B cell (primary cell): ENCODE measurements at regions not wholly inside any gene's neighbourhood (a gene's known extent, or its start where the extent isn't known, plus 50 kb on each side); places are given as distances from the start of the nearest gene placed in this dataset.

ENCODE experiments used
- ATAC-seq: fragments of 200-7000 bp; cut with Tn5 transposase; one replicate; pipeline ENCODE4 v1.10.0; 2021; ENCODE audit warnings: low read depth, mild to moderate bottlenecking, moderate number of reproducible peaks, moderate library complexity
- CTCF ChIA-PET: fragments of 350-600 bp; sonication (Branson Sonifier 250); formaldehyde crosslinking; loops from one replicate; lab custom pipeline; 2021; ENCODE audit warnings: antibody characterized with exemption, inconsistent platforms; lab: Charles Lee
- POLR2A ChIA-PET: fragments of 350-600 bp; sonication (Branson Sonifier 250); formaldehyde crosslinking; loops from one replicate; lab custom pipeline; 2021; ENCODE audit warnings: antibody characterized with exemption; lab: Charles Lee
- DNase-seq: peaks from one replicate; pipeline ENCODE4 v3.0.0; 2013
- H2AFZ ChIP-seq: 2 replicates; pipeline ENCODE4 v1.6.1; 2012; ENCODE audit warnings: mild to moderate bottlenecking, low read depth, low read length; ENCODE audit not compliant: insufficient read depth, poor library complexity, severe bottlenecking
- H3K27ac ChIP-seq, 2 donors: 1 replicate in 1 of 2; 2 replicates in 1 of 2; pipeline ENCODE4 v1.5.1; 2012 to 2013; ENCODE audit warnings: low read length in 2 of 2, mild to moderate bottlenecking in 2 of 2, moderate library complexity in 1 of 2
- H3K27me3 ChIP-seq, 4 experiments: fragments of 200-600 bp in 1 of 4; sonication (generic) in 1 of 4; replicated peaks in 1 of 4; 1 replicate in 2 of 4; 2 replicates in 2 of 4; pipeline versions ENCODE4 v1.6.1 to v1.7.0; 2013 to 2016; ENCODE audit warnings: low read length in 3 of 4, mild to moderate bottlenecking in 2 of 4, mixed read lengths in 1 of 4, moderate library complexity in 1 of 4; ENCODE audit not compliant: insufficient read depth in 4 of 4, control insufficient read depth in 3 of 4; ENCODE audit errors: control extremely low read depth in 1 of 4
- H3K36me3 ChIP-seq, 2 experiments: replicated peaks in 1 of 2; 1 replicate in 1 of 2; 2 replicates in 1 of 2; pipeline versions ENCODE4 v1.6.1 to v1.7.1; 2013; ENCODE audit warnings: low read length in 1 of 2; ENCODE audit not compliant: insufficient read depth in 2 of 2, control insufficient read depth in 1 of 2; ENCODE audit errors: control extremely low read depth in 1 of 2, extremely low read depth in 1 of 2
- H3K4me1 ChIP-seq, 2 donors: fragments of 200-600 bp in 1 of 2; sonication (generic) in 1 of 2; 1 replicate in 1 of 2; 2 replicates in 1 of 2; pipeline versions ENCODE4 v1.5.1 to v1.6.1; 2013 to 2017; ENCODE audit warnings: low read length in 2 of 2; ENCODE audit not compliant: control insufficient read depth in 2 of 2, insufficient read depth in 2 of 2
- H3K4me2 ChIP-seq: replicated peaks from 2 replicates; pipeline ENCODE3; 2012; ENCODE audit warnings: mild to moderate bottlenecking, low read depth, low read length; ENCODE audit not compliant: poor library complexity, severe bottlenecking
- H3K4me3 ChIP-seq, 5 experiments: fragments of 200-600 bp in 1 of 5; sonication (generic) in 1 of 5; 1 replicate in 3 of 5; 2 replicates in 2 of 5; pipeline versions ENCODE4 v1.5.1 to v1.7.0; 2011 to 2016; ENCODE audit warnings: low read length in 4 of 5, mild to moderate bottlenecking in 4 of 5, low read depth in 2 of 5, control low read depth in 1 of 5, moderate library complexity in 1 of 5; ENCODE audit not compliant: insufficient read depth in 1 of 5; ENCODE audit errors: control extremely low read depth in 1 of 5, extremely low read depth in 1 of 5
- H3K79me2 ChIP-seq: fragments of 200-600 bp; sonication (generic); one replicate; pipeline ENCODE4 v1.6.0; 2016; ENCODE audit warnings: low read length; ENCODE audit not compliant: control insufficient read depth, insufficient read depth
- H3K9ac ChIP-seq: fragments of 200-600 bp; sonication (generic); 2 replicates; pipeline ENCODE4 v1.6.1; 2017; ENCODE audit warnings: mild to moderate bottlenecking, low read length, moderate library complexity
- H3K9me3 ChIP-seq, 3 donors: one replicate each; pipeline versions ENCODE4 v1.6.1 to v1.7.1; 2013; ENCODE audit warnings: low read length in 2 of 3; ENCODE audit not compliant: control insufficient read depth in 2 of 3, insufficient read depth in 1 of 3; ENCODE audit errors: control extremely low read depth in 1 of 3
- H4K20me1 ChIP-seq: 2 replicates; pipeline ENCODE4 v1.6.0; 2012; ENCODE audit warnings: mild to moderate bottlenecking, low read length; ENCODE audit not compliant: insufficient read depth, control insufficient read depth, poor library complexity, severe bottlenecking
- H3K27ac Mint-ChIP-seq: one replicate; pipeline ENCODE4 v1.8.0; 2021; ENCODE audit warnings: mixed read lengths
- H3K27me3 Mint-ChIP-seq: one replicate; pipeline ENCODE4 v1.8.0; 2021; ENCODE audit warnings: mixed read lengths
- H3K4me1 Mint-ChIP-seq: one replicate; pipeline ENCODE4 v1.8.0; 2021; ENCODE audit warnings: mixed read lengths
- H3K4me3 Mint-ChIP-seq: one replicate; pipeline ENCODE4 v1.8.0; 2021; ENCODE audit warnings: mixed read lengths
- H3K9me3 Mint-ChIP-seq: one replicate; pipeline ENCODE4 v1.8.0; 2022; ENCODE audit warnings: mixed read lengths; ENCODE audit not compliant: insufficient read depth
- CTCF ChIP-seq: fragments of 200-600 bp; IDR thresholded peaks from one replicate; pipeline ENCODE4 v1.8.0; 2022; ENCODE audit warnings: antibody characterized with exemption, mild to moderate bottlenecking
- EZH2 ChIP-seq: IDR thresholded peaks from 2 replicates; pipeline ENCODE4 v1.6.1; 2012; ENCODE audit warnings: borderline replicate concordance, low read depth, mild to moderate bottlenecking, moderate library complexity, low read length; ENCODE audit not compliant: insufficient read depth, poor library complexity, severe bottlenecking
- WGBS: methylation state at CpG from one replicate; pipeline ENCODE4 v1.1.5; 2013; ENCODE audit warnings: missing lambda C conversion rate; ENCODE audit not compliant: insufficient coverage; 5-methylcytosine and 5-hydroxymethylcytosine counted together
- intact Hi-C: fragments of 100-400 bp; cut with micrococcal nuclease; formaldehyde crosslinking; loops from one replicate; pipeline ENCODE4 v1.10.0; 2022

- Histone ChIP-seq H4K20me1 (no peaks in the 10 kb centered on the region), H3K79me2 (no peaks in the 10 kb centered on the region), H3K27me3 (peaks cover 0 to 4% (median 0%) of the 10 kb centered on the region in 4 experiments), H2AFZ (no peak overlapping the region), H3K9ac (no peak overlapping the region), H3K36me3 (no peaks in the 10 kb centered on the region), H3K9me3 (no peaks in the 10 kb centered on the region), H3K4me2 (no peak overlapping the region), H3K27ac (no peak overlapping the region), H3K4me1 (no peaks in the 10 kb centered on the region), H3K4me3 (no peak overlapping the region)
- CTCF ChIA-PET: no interaction called here
- intact Hi-C loops: no loop called here
- 95% methylated on average over 3 of the region's 5 CpGs for WGBS
- ATAC-seq: no peak
- Mint-ChIP-seq H3K9me3 (peaks cover 1% of the 10 kb centered on the region), H3K4me3 (no peak overlapping the region), H3K27me3 (peaks cover 29% of the 10 kb centered on the region), H3K4me1 (no peaks in the 10 kb centered on the region), H3K27ac (no peak overlapping the region)
- POLR2A ChIA-PET: no interaction called here
- no peak for TF ChIP-seq CTCF
- no peak for TF ChIP-seq EZH2
- DNase-seq: no peak
Measured at GRCh38 chr6:5843078-5843477, 163.6 kb downstream of the NRN1 start.

- ChIA-PET POLR2A (no interaction called here), CTCF (no interaction called here)
- Mint-ChIP-seq H3K9me3 (peaks cover 1% of the 10 kb centered on the region), H3K4me3 (no peak overlapping the region), H3K27ac (no peak overlapping the region), H3K4me1 (no peaks in the 10 kb centered on the region), H3K27me3 (peaks cover 29% of the 10 kb centered on the region)
- no peaks in the 10 kb centered on the region for H3K36me3 ChIP-seq
- no peak overlapping the region for H3K4me2 ChIP-seq
- H3K4me1 ChIP-seq: no peaks in the 10 kb centered on the region
- H2AFZ ChIP-seq: no peak overlapping the region
- TF ChIP-seq CTCF (no peak), EZH2 (no peak)
- H3K4me3 ChIP-seq: no peak overlapping the region
- ATAC-seq (no peak), DNase-seq (no peak)
- H3K9me3 ChIP-seq: peaks cover 0 to 3% (median 0%) of the 10 kb centered on the region in 3 donors
- no peaks in the 10 kb centered on the region for H3K79me2 ChIP-seq
- H3K9ac ChIP-seq: no peak overlapping the region
- H3K27me3 ChIP-seq: peaks cover 0 to 10% (median 0%) of the 10 kb centered on the region in 4 experiments
- no peaks in the 10 kb centered on the region for H4K20me1 ChIP-seq
- intact Hi-C loops: no loop called here
- no peak overlapping the region for H3K27ac ChIP-seq
- 93% methylated on average over 7 of the region's 8 CpGs for WGBS
Measured at GRCh38 chr6:5840734-5841390, 165.9 kb downstream of the NRN1 start.
